HG02885 (cell line): ENCODE measurements at regions not wholly inside any gene's neighbourhood (a gene's known extent, or its start where the extent isn't known, plus 50 kb on each side); places are given as distances from the start of the nearest gene placed in this dataset.
"Not testable (repeated sequence)": the region's sequence is repeated elsewhere in the genome, so short reads cannot be mapped to it uniquely, and the experiment has no call there.

Experiments used
- ATAC-seq: cut with Tn5 transposase; IDR thresholded peaks from one replicate; pipeline ENCODE4 v1.9.1; 2021; ENCODE audit warnings: mild to moderate bottlenecking; ENCODE audit not compliant: unreplicated experiment, poor library complexity

GRCh38 chr13:112254061-112254818 lies 121.9 kb upstream of the SPACA7 start:
- no peak for ATAC-seq

DNA sequence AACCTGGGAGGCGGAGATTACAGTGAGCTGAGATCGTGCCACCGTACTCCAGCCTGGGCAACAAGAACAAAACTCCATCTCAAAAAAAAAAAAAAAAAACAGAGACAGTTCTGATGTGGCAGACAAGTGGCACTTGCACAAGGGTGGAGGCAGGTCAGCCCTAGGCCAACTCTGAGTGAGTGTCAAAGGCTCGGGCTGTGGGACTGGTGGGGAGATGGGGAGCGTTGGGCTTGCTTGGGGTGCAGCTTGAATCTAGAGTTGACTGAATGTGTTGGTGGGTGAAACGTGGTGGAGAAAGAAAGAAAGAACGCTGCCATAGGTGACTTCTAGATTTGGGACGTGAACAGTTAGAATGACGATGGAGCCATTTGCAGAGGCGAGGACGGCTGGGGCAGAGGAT lies 121.3 kb upstream of the SPACA7 start:
- ATAC-seq, result no peak

- no peak for ATAC-seq
These were observed 120.5 kb upstream of the SPACA7 start for GRCh38 chr13:112255550-112256120.

DNA sequence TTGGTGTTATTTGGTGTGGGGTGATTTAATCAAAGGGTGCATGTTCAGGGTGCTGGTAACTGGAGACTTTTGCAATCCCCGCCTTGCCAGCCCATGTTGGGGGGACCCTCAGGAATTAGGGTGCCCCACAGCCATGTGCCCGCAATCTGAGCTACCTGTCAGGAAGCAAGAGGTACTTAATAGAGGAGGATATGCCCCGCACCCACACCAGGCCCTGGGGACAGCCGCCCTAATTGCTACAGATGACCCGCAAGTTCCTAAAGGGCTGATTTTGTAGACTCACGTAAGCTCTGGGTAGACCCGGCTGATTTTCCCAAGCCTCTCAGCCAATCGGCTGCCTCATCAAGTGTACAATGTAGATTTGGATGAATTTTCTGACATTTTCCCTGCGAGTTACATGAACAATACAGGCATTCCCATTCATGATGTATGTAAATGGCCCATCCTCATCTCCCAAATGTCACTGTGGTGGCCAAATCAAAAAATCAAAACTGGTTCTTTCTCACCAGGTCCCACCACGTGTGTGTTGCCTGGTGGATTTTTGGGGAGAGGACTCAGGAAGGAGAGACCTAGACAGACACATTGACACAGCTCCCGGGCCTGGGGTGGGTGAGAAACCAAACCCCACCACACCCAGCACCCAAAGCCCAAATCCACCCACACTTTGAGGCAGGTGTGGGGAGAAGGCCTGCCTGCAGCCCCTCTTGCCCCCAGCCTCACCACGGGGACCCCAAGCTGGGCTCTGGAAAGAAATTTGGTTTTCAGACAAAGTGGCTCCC lies 119.2 kb upstream of the SPACA7 start:
- no peak for ATAC-seq

- no peak for ATAC-seq
These were observed 116.6 kb upstream of the SPACA7 start for GRCh38 chr13:112259511-112259910.

GRCh38 chr13:112260108-112261055 lies 115.8 kb upstream of the SPACA7 start:
- no peak for ATAC-seq

DNA sequence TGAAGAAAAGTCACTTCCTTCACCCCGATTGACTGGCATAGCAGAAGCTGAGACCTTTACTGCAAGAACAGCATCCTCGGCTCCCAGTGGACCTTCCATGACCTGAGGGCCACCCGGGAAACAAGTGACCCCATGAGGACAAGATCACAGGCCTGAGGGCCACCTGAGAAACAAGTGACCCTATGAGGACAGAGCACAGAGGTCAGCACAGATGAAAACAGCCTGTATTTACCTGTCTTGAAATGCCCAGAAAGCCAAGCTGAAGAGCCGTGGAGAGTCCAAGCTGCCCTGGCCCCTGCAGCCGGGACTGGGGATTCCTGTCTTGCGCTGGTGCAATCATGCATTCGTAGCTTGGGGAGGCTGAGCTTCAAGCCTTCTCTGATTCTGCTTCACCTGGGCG lies 114.2 kb upstream of the SPACA7 start:
- ATAC-seq, result no peak

DNA sequence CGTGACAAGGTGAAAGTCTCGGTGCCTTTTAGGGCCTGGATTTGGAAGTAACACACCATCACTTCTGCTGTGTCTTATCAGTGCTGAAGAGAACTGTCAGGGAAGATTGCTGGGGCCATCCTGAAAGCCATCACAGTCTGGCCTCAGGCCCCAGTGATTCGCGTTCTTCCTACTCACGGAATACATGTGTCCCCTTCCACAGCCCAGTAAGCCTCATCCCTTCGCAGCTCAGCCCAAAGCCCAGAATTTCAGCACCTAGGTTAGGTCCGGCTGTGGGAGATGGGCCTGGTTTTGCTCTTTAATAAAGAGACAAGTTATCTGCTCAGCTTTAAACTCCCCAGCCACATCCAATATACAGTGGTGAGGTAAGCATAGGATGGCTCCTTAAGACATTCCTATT lies 113.0 kb upstream of the SPACA7 start:
- ATAC-seq, result no peak

- ATAC-seq, result no peak
These were observed 108.5 kb upstream of the SPACA7 start for GRCh38 chr13:112267660-112268059.

DNA sequence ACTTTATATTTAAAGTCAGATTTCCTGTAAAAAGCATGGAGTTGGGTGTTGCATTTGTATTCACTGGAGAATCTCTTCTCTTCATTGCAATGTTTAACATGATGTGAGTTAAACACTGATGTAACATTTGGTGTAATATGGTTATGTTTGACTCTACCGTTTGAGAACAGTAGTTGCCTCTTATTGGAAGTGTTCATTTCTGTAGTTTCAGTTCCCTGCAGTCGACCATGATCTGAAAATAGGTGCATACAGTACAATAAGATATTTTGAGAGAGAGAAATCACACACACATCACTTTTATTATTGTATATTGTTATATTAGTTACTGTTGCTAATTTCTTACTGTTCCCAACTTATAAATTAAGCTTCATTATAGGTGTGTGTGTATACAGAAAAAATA lies 105.2 kb upstream of the SPACA7 start:
- peak; percentile 62 for ATAC-seq

- ATAC-seq, result not testable (repeated sequence)
These were observed 89.4 kb upstream of the SPACA7 start for GRCh38 chr13:112286733-112287132.

DNA sequence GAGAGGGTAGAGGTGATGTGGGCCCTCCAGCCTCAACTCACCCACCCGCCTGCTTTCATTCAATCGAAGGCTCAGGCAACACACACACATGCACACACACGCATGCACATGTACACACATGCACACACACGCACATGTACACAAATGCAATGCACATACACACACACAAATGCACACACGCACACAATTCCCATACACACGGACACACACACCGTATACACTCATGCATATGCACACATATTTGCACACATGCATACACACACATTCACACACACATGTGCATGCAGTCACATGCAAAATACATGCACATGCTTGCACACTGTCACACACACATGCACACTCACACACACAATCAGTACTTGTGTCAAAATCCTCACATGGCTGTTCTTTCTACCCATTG lies 55.9 kb upstream of the SPACA7 start:
- no peak for ATAC-seq

DNA sequence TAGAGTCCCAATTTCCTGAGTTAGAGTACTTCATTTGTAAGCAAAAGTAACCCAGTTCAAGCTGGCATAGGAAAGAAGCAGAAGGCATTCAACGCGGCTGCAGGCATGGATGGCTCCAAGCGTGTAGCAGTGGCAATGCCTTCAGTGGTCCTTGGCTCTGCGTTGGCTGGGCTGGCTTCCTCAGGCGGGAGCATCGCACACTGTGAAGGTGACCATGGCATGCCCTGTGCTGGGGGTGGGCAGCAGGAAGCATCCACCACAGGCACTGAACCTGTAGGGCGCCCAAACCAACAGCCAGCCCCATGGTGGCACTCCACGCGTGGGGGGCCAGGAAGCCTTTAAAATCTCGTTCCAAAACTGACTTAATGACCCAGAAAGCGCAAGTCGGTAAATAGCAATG lies 53.6 kb upstream of the SPACA7 start:
- no peak for ATAC-seq

DNA sequence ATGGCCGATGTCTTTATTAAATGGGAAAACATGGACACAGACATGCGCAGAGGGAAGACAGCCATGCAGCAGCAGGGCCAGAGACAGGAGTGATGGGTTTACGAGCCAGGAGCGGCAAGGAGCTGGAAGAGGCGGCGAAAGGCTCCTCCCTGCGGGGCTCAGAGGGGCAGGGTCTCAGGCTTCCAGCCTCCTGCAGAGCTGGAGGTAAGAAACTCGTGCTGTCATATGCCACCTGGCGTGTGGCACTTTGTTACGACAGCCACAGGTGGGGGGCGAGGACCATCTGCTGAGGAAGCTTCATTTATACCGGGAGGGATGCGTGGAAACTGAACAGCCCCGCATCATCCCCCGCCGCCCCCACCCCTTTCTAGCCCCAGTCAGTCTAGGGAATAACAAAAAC lies 52.0 kb upstream of the SPACA7 start:
- ATAC-seq, result no peak

DNA sequence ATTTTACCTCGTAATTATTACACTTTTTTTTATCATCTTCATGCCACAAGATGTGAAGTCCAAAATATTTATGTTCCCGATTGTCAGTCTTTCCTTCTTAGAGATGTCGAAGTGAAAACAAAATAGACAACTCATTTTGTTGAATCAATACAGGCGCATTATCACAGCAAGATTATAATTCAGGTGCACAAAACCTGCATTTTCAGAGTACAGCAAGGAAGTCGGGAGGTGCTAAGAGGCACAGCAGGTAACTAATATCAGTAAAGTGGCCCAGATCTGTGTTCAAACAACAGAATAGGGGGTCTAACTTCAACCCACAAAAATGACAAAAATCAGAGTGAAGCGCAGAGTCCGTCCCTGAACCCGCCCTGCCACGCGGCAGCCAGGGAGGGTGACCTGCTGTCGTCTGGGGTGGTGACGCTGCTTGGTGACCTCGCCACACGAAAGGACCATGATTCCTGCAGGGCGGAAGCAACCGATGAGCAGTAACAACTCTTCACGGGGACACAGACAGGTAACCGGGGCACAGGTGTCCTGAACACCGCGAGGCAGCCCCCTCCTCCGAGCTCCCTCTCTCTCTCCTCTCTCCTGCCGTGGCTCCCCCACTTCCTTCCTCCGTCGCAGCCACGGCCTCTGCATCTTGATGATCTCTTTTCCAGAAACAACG lies 50.9 kb upstream of the SPACA7 start:
- no peak for ATAC-seq

- ATAC-seq, result no peak
These were observed 50.1 kb upstream of the SPACA7 start for GRCh38 chr13:112325920-112326645.
